HepG2 (cell line): ENCODE measurements at regions not wholly inside any gene's neighbourhood (a gene's known extent, or its start where the extent isn't known, plus 50 kb on each side); places are given as distances from the start of the nearest gene placed in this dataset.

ENCODE experiments used
- ATAC-seq: fragments of 200-7000 bp; cut with Tn5 transposase; 3 replicates; pipeline ENCODE4 v1.9.1; 2020; ENCODE audit warnings: mild to moderate bottlenecking, moderate library complexity
- BruUV-seq: library from RNA; stranded (reverse); fragments of 400-500 nt; replicated peaks from 2 replicates; lab custom pipeline; 2021; lab: Mats Ljungman, UMichigan
- CTCF ChIA-PET: fragments of 300-600 bp; formaldehyde crosslinking; extraction: SDS; loops from one replicate; lab custom pipeline; 2021; ENCODE audit warnings: low total read pairs, inconsistent platforms, low intra/inter-chr PET ratio; lab: Yijun Ruan, JAX
- POLR2A ChIA-PET: fragments of 350-600 bp; sonication (Branson Sonifier 250); formaldehyde crosslinking; loops from one replicate; lab custom pipeline; 2020; ENCODE audit warnings: antibody characterized with exemption, inconsistent platforms; lab: Yijun Ruan, JAX
- DNase-seq: peaks from one replicate; pipeline ENCODE4 v3.0.0-alpha.2; 2015; ENCODE audit warnings: low spot score
- FAIRE-seq: peaks from 3 replicates; lab custom pipeline; 2011; peaks lifted over from hg19 to GRCh38; lab: Jason Lieb, UNC
- H2AFZ ChIP-seq: one replicate; pipeline ENCODE4 v1.6.1; 2011; ENCODE audit warnings: low read length, inconsistent platforms
- H3K27ac ChIP-seq: fragments of 300-600 bp; 3 replicates; pipeline ENCODE4 v1.8.0; 2011; ENCODE audit warnings: mixed run types, mild to moderate bottlenecking, mixed read lengths, low read length, inconsistent platforms; ENCODE audit not compliant: insufficient read depth; ENCODE audit errors: extremely low read length
- H3K27me3 ChIP-seq, 2 experiments: fragments of 200-600 bp in 1 of 2; 2 replicates in 1 of 2; 3 replicates in 1 of 2; pipeline versions ENCODE4 v1.6.0 to v1.8.0; 2011; ENCODE audit warnings: low read length in 2 of 2, mild to moderate bottlenecking in 2 of 2, moderate library complexity in 2 of 2, inconsistent platforms in 1 of 2; ENCODE audit not compliant: insufficient read depth in 2 of 2, control insufficient read depth in 1 of 2
- H3K36me3 ChIP-seq, 2 experiments: fragments of 200-600 bp in 1 of 2; replicated peaks in 1 of 2; 2 replicates in 1 of 2; 3 replicates in 1 of 2; pipeline versions ENCODE4 v1.5.1 to v1.8.0; 2011; ENCODE audit warnings: low read length in 2 of 2, inconsistent platforms in 1 of 2; ENCODE audit not compliant: insufficient read depth in 2 of 2, control insufficient read depth in 1 of 2
- H3K4me1 ChIP-seq: 2 replicates; pipeline ENCODE4 v1.5.1; 2012; ENCODE audit warnings: low read length, inconsistent platforms; ENCODE audit not compliant: insufficient read depth
- H3K4me2 ChIP-seq: 2 replicates; pipeline ENCODE4 v1.6.0; 2011; ENCODE audit warnings: low read depth, low read length, inconsistent platforms
- H3K4me3 ChIP-seq, 3 experiments: fragments of 200-600 bp in 1 of 3; sonication (generic), shearing (Covaris generic) in 1 of 3; replicated peaks in 1 of 3; 2 replicates each; pipeline ENCODE4 v1.5.1; 2011 to 2016; ENCODE audit warnings: low read length in 3 of 3, inconsistent platforms in 2 of 3, low read depth in 2 of 3, mild to moderate bottlenecking in 2 of 3, control low read depth in 1 of 3, mixed read lengths in 1 of 3; ENCODE audit not compliant: insufficient read depth in 1 of 3
- H3K79me2 ChIP-seq: one replicate; pipeline ENCODE4 v1.6.1; 2011; ENCODE audit warnings: low read length, inconsistent platforms; ENCODE audit not compliant: insufficient read depth
- H3K9ac ChIP-seq: 2 replicates; pipeline ENCODE4 v1.6.0; 2011; ENCODE audit warnings: mild to moderate bottlenecking, low read depth, low read length, inconsistent platforms; ENCODE audit not compliant: insufficient read depth
- H3K9me3 ChIP-seq: 2 replicates; pipeline ENCODE4 v1.5.1; 2012; ENCODE audit warnings: mild to moderate bottlenecking, low read length
- H4K20me1 ChIP-seq: 2 replicates; pipeline ENCODE4 v1.6.0; 2011; ENCODE audit warnings: inconsistent platforms, mild to moderate bottlenecking, low read length, moderate library complexity; ENCODE audit not compliant: insufficient read depth
- AKAP8 ChIP-seq: sonication (generic); formaldehyde crosslinking; IDR thresholded peaks from 2 replicates; pipeline ENCODE4 v1.5.1; 2020; ENCODE audit warnings: mild to moderate bottlenecking, missing genetic modification reagents
- DNMT1 ChIP-seq: sonication (generic); formaldehyde crosslinking; IDR thresholded peaks from 2 replicates; pipeline ENCODE4 v1.5.1; 2020; ENCODE audit warnings: mild to moderate bottlenecking, missing genetic modification reagents
- ELF4 ChIP-seq: sonication (generic); formaldehyde crosslinking; IDR thresholded peaks from 2 replicates; pipeline ENCODE4 v1.5.0; 2020; ENCODE audit warnings: missing genetic modification reagents, mild to moderate bottlenecking, moderate library complexity, borderline replicate concordance
- ERF ChIP-seq: IDR thresholded peaks from 2 replicates; pipeline ENCODE4 v1.6.1; 2018; ENCODE audit warnings: missing biosample characterization, missing genetic modification reagents
- KDM3A ChIP-seq: IDR thresholded peaks from 2 replicates; pipeline ENCODE4 v1.6.1; 2018; ENCODE audit warnings: low read depth, missing compliant biosample characterization
- PAX8 ChIP-seq: sonication (generic); formaldehyde crosslinking; IDR thresholded peaks from 2 replicates; pipeline ENCODE4 v1.8.0; 2022; ENCODE audit warnings: mild to moderate bottlenecking, missing genetic modification reagents, borderline replicate concordance
- PCBP1 ChIP-seq: fragments of 200-400 bp; formaldehyde crosslinking; IDR thresholded peaks from 2 replicates; pipeline ENCODE4 v1.6.1; 2017; ENCODE audit warnings: mild to moderate bottlenecking, low read depth, low read length, borderline replicate concordance
- RERE ChIP-seq: IDR thresholded peaks from 2 replicates; pipeline ENCODE4 v1.6.1; 2016; ENCODE audit warnings: low read depth, missing genetic modification reagents, missing compliant biosample characterization
- TBL1XR1 ChIP-seq: fragments of 150-350 bp; IDR thresholded peaks from 2 replicates; pipeline ENCODE4 v1.6.1; 2014; ENCODE audit warnings: borderline replicate concordance, low read length; ENCODE audit not compliant: partially characterized antibody
- YEATS4 ChIP-seq: sonication (generic); formaldehyde crosslinking; IDR thresholded peaks from 2 replicates; pipeline ENCODE4 v1.4.0; 2020; ENCODE audit warnings: missing genetic modification reagents, borderline replicate concordance
- ZEB1 ChIP-seq: IDR thresholded peaks from 2 replicates; pipeline ENCODE4 v1.6.1; 2012; ENCODE audit warnings: mild to moderate bottlenecking, low read depth, inconsistent platforms; ENCODE audit not compliant: insufficient replicate concordance
- ZMAT3 ChIP-seq: sonication (generic); formaldehyde crosslinking; conservative IDR thresholded peaks from 2 replicates; pipeline ENCODE4 v1.7.0; 2021; ENCODE audit warnings: missing genetic modification reagents
- ZNF143 ChIP-seq: sonication (generic); formaldehyde crosslinking; IDR thresholded peaks from 2 replicates; pipeline ENCODE4 v1.4.0; 2020; ENCODE audit warnings: missing genetic modification reagents
- ZNF282 ChIP-seq: fragments of 450-650 bp; IDR thresholded peaks from 2 replicates; pipeline ENCODE4 v1.6.1; 2018; ENCODE audit not compliant: partially characterized antibody
- ZNF430 ChIP-seq: sonication (generic); formaldehyde crosslinking; IDR thresholded peaks from 2 replicates; pipeline ENCODE4 v1.9.0; 2021; ENCODE audit warnings: mild to moderate bottlenecking, missing genetic modification reagents
- ZNF501 ChIP-seq: sonication (generic); formaldehyde crosslinking; IDR thresholded peaks from 2 replicates; pipeline ENCODE4 v1.5.1; 2020; ENCODE audit warnings: mild to moderate bottlenecking, moderate library complexity, missing genetic modification reagents
- ZNF546 ChIP-seq: sonication (generic); formaldehyde crosslinking; conservative IDR thresholded peaks from 2 replicates; pipeline ENCODE4 v1.8.1; 2023; ENCODE audit warnings: mild to moderate bottlenecking, missing genetic modification reagents
- ZNF780A ChIP-seq: sonication (generic); formaldehyde crosslinking; IDR thresholded peaks from 2 replicates; pipeline ENCODE4 v1.8.0; 2022; ENCODE audit warnings: mild to moderate bottlenecking, missing genetic modification reagents, moderate library complexity
- WGBS: methylation state at CpG from one replicate; pipeline ENCODE4 v1.1.6; 2017; ENCODE audit warnings: low lambda C conversion rate; 5-methylcytosine and 5-hydroxymethylcytosine counted together
- in situ Hi-C: cut with HindIII; loops from 2 replicates; pipeline ENCODE4 v1.10.0; 2017; ENCODE audit warnings: low pct_unique_long_range_greater_than_20kb; ENCODE audit not compliant: extremely low pct_ligation_motif_present
- intact Hi-C: fragments of 100-400 bp; cut with micrococcal nuclease; formaldehyde crosslinking; loops from one replicate; pipeline ENCODE4 v1.10.0; 2022; ENCODE audit not compliant: unreplicated experiment
- TF ChIP-seq, protein P1 (sequence below): sonication (generic); formaldehyde crosslinking; IDR thresholded peaks from 2 replicates; pipeline ENCODE4 v1.4.0; 2020; ENCODE audit warnings: mild to moderate bottlenecking, missing genetic modification reagents
- TF ChIP-seq, protein P2 (sequence below): IDR thresholded peaks from 2 replicates; pipeline ENCODE4 v1.6.1; 2016; ENCODE audit warnings: low read depth, borderline replicate concordance

DNA sequence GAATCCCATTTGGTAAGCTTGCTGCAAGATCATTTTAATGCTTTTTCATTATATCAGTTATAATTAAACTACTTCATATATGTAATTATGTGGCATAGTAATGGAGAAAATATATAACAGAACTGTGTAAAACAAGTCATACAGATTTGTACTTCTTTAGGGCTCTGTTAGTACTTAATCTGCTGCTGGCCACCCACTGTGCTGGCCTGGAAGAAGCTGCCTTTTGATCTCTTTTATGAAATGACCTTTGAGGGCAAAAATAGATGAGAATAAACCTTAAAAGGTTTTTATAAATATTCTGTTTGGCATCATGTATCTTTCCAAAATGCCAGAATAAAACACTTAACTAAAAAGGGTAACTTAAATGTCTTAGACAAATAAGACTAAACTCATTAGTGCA is 262.9 kb downstream of the ZIC1 start (continued):
- no peak for TF ChIP-seq RERE (CRISPR knock-in tag)
- TF ChIP-seq, protein P1, sequence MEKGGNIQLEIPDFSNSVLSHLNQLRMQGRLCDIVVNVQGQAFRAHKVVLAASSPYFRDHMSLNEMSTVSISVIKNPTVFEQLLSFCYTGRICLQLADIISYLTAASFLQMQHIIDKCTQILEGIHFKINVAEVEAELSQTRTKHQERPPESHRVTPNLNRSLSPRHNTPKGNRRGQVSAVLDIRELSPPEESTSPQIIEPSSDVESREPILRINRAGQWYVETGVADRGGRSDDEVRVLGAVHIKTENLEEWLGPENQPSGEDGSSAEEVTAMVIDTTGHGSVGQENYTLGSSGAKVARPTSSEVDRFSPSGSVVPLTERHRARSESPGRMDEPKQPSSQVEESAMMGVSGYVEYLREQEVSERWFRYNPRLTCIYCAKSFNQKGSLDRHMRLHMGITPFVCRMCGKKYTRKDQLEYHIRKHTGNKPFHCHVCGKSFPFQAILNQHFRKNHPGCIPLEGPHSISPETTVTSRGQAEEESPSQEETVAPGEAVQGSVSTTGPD: no peak
- TF ChIP-seq ZNF546 (CRISPR knock-in tag): no peak
- TF ChIP-seq ZMAT3 (CRISPR knock-in tag): no peak
- no peak for TF ChIP-seq TBL1XR1

DNA sequence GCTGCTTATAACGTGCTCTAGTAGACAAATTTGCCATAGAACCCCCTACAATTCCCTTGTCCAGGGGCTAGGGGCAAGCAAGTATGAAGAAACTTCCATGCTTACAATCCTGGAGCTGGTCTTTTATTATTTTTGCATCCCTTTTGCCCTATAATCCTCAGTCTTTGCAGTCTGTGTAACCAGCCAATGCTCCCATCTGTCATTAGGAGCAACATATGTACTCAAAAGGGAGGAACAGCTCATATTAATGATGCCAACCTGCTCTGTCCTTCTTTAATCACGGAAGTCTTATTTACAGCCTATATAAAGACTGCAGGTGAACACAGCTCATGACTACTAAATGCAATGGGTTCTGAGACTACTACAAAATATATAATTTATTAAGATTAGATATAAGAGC is 263.3 kb downstream of the ZIC1 start:
- intact Hi-C loops: no loop called here
- Histone ChIP-seq H3K4me2 (no peak overlapping the region), H3K36me3 (no peaks in the 10 kb centered on the region), H3K79me2 (no peaks in the 10 kb centered on the region), H3K4me1 (no peaks in the 10 kb centered on the region), H3K9ac (no peak overlapping the region), H4K20me1 (no peaks in the 10 kb centered on the region), H3K27ac (no peak overlapping the region), H2AFZ (no peak overlapping the region), H3K27me3 (no peaks in the 10 kb centered on the region), H3K9me3 (no peaks in the 10 kb centered on the region), H3K4me3 (no peak overlapping the region)
- in situ Hi-C loops: no loop called here
- POLR2A ChIA-PET: no interaction called here
- 0% methylated on average over 2 of the region's 2 CpGs for WGBS
- FAIRE-seq (no peak), ATAC-seq (no peak), DNase-seq (no peak)
- CTCF ChIA-PET: no interaction called here
- no TSS peak for BruUV-seq
- TF ChIP-seq ZNF282: no peak
- TF ChIP-seq PAX8 (CRISPR knock-in tag): no peak
- no peak for TF ChIP-seq AKAP8 (CRISPR knock-in tag)
- TF ChIP-seq KDM3A (CRISPR knock-in tag): no peak
- no peak for TF ChIP-seq ZEB1
- no peak for TF ChIP-seq YEATS4 (CRISPR knock-in tag)
- TF ChIP-seq ELF4 (CRISPR knock-in tag): no peak
- TF ChIP-seq PCBP1: no peak
- no peak for TF ChIP-seq ZNF501 (CRISPR knock-in tag)
- no peak for TF ChIP-seq ZNF780A (CRISPR knock-in tag)
- no peak for TF ChIP-seq ZNF143 (CRISPR knock-in tag)
- TF ChIP-seq ZNF430 (CRISPR knock-in tag): no peak
- TF ChIP-seq, protein P2, sequence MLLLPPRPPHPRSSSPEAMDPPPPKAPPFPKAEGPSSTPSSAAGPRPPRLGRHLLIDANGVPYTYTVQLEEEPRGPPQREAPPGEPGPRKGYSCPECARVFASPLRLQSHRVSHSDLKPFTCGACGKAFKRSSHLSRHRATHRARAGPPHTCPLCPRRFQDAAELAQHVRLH (CRISPR knock-in tag): no peak
- TF ChIP-seq DNMT1 (CRISPR knock-in tag): no peak
- no peak for TF ChIP-seq ERF
